GM23338 (cell line): ENCODE measurements at regions not wholly inside any gene's neighbourhood (a gene's known extent, or its start where the extent isn't known, plus 50 kb on each side); places are given as distances from the start of the nearest gene placed in this dataset.

Experiments used
- ATAC-seq: fragments of 200-7000 bp; cut with Tn5 transposase; 3 replicates; pipeline ENCODE4 v1.9.1; 2020
- DNase-seq: peaks from one replicate; pipeline ENCODE4 v3.0.0-alpha.2; 2015; ENCODE audit warnings: low spot score
- H2AFZ ChIP-seq: fragments of 200-600 bp; sonication (generic); 2 replicates; pipeline ENCODE4 v1.8.0; 2016; ENCODE audit warnings: antibody characterized with exemption, mild to moderate bottlenecking, moderate library complexity
- H3F3A ChIP-seq: fragments of 200-600 bp; sonication (generic); replicated peaks from 2 replicates; pipeline ENCODE4 v1.8.0; 2017; ENCODE audit warnings: antibody characterized with exemption, mixed run types, low read depth
- H3K27ac ChIP-seq: fragments of 200-600 bp; sonication (generic); 2 replicates; pipeline ENCODE4 v1.6.1; 2016; ENCODE audit warnings: low read depth
- H3K27me3 ChIP-seq: fragments of 200-600 bp; sonication (generic); 2 replicates; pipeline ENCODE4 v1.8.0; 2016; ENCODE audit warnings: mild to moderate bottlenecking, mixed run types, moderate library complexity; ENCODE audit not compliant: insufficient read depth
- H3K36me3 ChIP-seq: fragments of 200-600 bp; sonication (generic); 2 replicates; pipeline ENCODE4 v1.8.0; 2016; ENCODE audit warnings: mild to moderate bottlenecking; ENCODE audit not compliant: insufficient read depth
- H3K4me1 ChIP-seq: fragments of 200-600 bp; sonication (generic); 2 replicates; pipeline ENCODE4 v1.8.0; 2016; ENCODE audit warnings: mild to moderate bottlenecking, moderate library complexity; ENCODE audit not compliant: insufficient read depth
- H3K4me2 ChIP-seq: fragments of 200-600 bp; sonication (generic); 2 replicates; pipeline ENCODE4 v1.7.1; 2017; ENCODE audit warnings: mixed run types
- H3K4me3 ChIP-seq: fragments of 200-600 bp; sonication (generic); 2 replicates; pipeline ENCODE4 v1.6.1; 2016; ENCODE audit warnings: mixed run types
- H3K79me2 ChIP-seq: fragments of 200-600 bp; sonication (generic); replicated peaks from 2 replicates; pipeline ENCODE4 v1.8.0; 2017; ENCODE audit warnings: mild to moderate bottlenecking; ENCODE audit not compliant: insufficient read depth
- H3K9me2 ChIP-seq: fragments of 200-600 bp; sonication (generic); 2 replicates; pipeline ENCODE4 v1.8.0; 2017; ENCODE audit not compliant: insufficient read depth
- H4K20me1 ChIP-seq: fragments of 200-600 bp; sonication (generic); replicated peaks from 2 replicates; pipeline ENCODE4 v1.8.0; 2017; ENCODE audit warnings: mild to moderate bottlenecking; ENCODE audit not compliant: insufficient read depth
- H3K27ac Mint-ChIP-seq: 2 replicates; pipeline ENCODE4 v1.8.0; 2020; ENCODE audit warnings: inconsistent platforms, mild to moderate bottlenecking, moderate library complexity, mixed read lengths
- H3K27me3 Mint-ChIP-seq: 3 replicates; pipeline ENCODE4 v1.8.0; 2022; ENCODE audit warnings: low read depth, mild to moderate bottlenecking, moderate library complexity, mixed read lengths, inconsistent platforms; ENCODE audit not compliant: insufficient read depth, poor library complexity
- H3K36me3 Mint-ChIP-seq: 3 replicates; pipeline ENCODE4 v1.8.0; 2021; ENCODE audit warnings: low read depth, mild to moderate bottlenecking, inconsistent platforms, moderate library complexity, mixed read lengths
- H3K4me1 Mint-ChIP-seq: 3 replicates; pipeline ENCODE4 v1.8.0; 2020; ENCODE audit warnings: mild to moderate bottlenecking, inconsistent platforms, mixed read lengths
- H3K4me3 Mint-ChIP-seq: 3 replicates; pipeline ENCODE4 v1.8.0; 2021; ENCODE audit warnings: moderate library complexity, mild to moderate bottlenecking, inconsistent platforms, mixed read lengths
- H3K9me3 Mint-ChIP-seq: 3 replicates; pipeline ENCODE4 v1.8.0; 2020; ENCODE audit warnings: moderate library complexity, mild to moderate bottlenecking, inconsistent platforms, mixed read lengths
- CREB1 ChIP-seq: fragments of 250-450 bp; sonication (Bioruptor Pico); IDR thresholded peaks from 2 replicates; pipeline ENCODE4 v1.5.0; 2020; ENCODE audit warnings: low read depth, mild to moderate bottlenecking, moderate library complexity
- EZH2 ChIP-seq: fragments of 200-600 bp; sonication (generic); IDR thresholded peaks from one replicate; pipeline ENCODE4 v1.8.0; 2017; ENCODE audit warnings: antibody characterized with exemption, mild to moderate bottlenecking, low read depth; ENCODE audit not compliant: unreplicated experiment
- EZH2phosphoT487 ChIP-seq: fragments of 200-600 bp; sonication (generic); IDR thresholded peaks from one replicate; pipeline ENCODE4 v1.8.1; 2018; ENCODE audit warnings: antibody characterized with exemption; ENCODE audit not compliant: unreplicated experiment
- JUNB ChIP-seq: IDR thresholded peaks from one replicate; pipeline ENCODE4 v1.6.1; 2016; ENCODE audit warnings: antibody characterized with exemption; ENCODE audit not compliant: unreplicated experiment
- NANOG ChIP-seq: IDR thresholded peaks from 2 replicates; pipeline ENCODE4 v1.6.1; 2016; ENCODE audit warnings: antibody characterized with exemption, borderline replicate concordance
- POLR2AphosphoS5 ChIP-seq: IDR thresholded peaks from 2 replicates; pipeline ENCODE4 v1.6.1; 2016; ENCODE audit warnings: antibody characterized with exemption, low read depth
- STAT1 ChIP-seq: IDR thresholded peaks from one replicate; pipeline ENCODE4 v1.6.1; 2016; ENCODE audit warnings: antibody characterized with exemption; ENCODE audit not compliant: unreplicated experiment
- ZNF114 ChIP-seq: fragments of 250-450 bp; sonication (Bioruptor Pico); IDR thresholded peaks from 2 replicates; pipeline ENCODE4 v1.5.0; 2020; ENCODE audit warnings: mild to moderate bottlenecking, moderate library complexity
- ZNF331 ChIP-seq: fragments of 250-450 bp; sonication (Bioruptor Pico); IDR thresholded peaks from 2 replicates; pipeline ENCODE4 v1.5.0; 2020; ENCODE audit warnings: low read depth, mild to moderate bottlenecking, moderate library complexity
- TF ChIP-seq, protein P1 (sequence below): IDR thresholded peaks from one replicate; pipeline ENCODE4 v1.6.1; 2018; ENCODE audit warnings: antibody characterized with exemption; ENCODE audit not compliant: unreplicated experiment
- TF ChIP-seq, protein P2 (sequence below): fragments of 250-450 bp; sonication (Bioruptor Pico); IDR thresholded peaks from 2 replicates; pipeline ENCODE4 v1.5.0; 2020; ENCODE audit warnings: mild to moderate bottlenecking, moderate library complexity
- TF ChIP-seq, protein P3 (sequence below): IDR thresholded peaks from 2 replicates; pipeline ENCODE4 v1.6.1; 2016; ENCODE audit warnings: antibody characterized with exemption
- TF ChIP-seq, protein P4 (sequence below), 2 experiments: fragments of 200-600 bp in 1 of 2; sonication (generic) in 1 of 2; conservative IDR thresholded peaks; 2 replicates each; pipeline versions ENCODE4 v1.5.1 to v1.6.1; 2016 to 2017; ENCODE audit warnings: antibody characterized with exemption in 2 of 2, low read depth in 2 of 2, mild to moderate bottlenecking in 2 of 2, moderate library complexity in 1 of 2

DNA sequence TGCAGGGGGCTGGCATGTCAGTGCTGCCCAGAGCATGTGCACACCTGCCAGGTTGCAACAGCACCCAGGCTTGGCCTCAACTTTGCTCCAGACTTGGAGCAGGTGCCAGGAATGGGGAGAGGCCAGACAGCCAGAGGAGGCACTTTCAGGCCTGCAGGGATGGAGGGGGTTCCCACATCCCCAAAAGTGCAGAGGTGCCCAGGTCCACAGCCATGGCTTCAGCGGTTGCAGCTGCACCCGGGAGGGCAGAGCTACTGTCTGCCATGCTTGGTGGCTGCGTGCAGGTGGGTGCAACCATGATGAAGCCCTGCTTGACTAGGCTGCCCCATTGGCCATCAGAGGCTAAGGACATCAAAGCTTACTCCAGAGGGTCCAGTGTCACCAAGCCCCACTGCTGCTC, 196.8 kb upstream of the VRK2 start:
- Histone ChIP-seq H4K20me1 (no peaks in the 10 kb centered on the region), H3K4me2 (no peak overlapping the region), H3K9me2 (no peaks in the 10 kb centered on the region), H2AFZ (no peak overlapping the region), H3K4me3 (no peak overlapping the region), H3F3A (no peaks in the 10 kb centered on the region), H3K4me1 (no peaks in the 10 kb centered on the region), H3K27ac (no peak overlapping the region), H3K36me3 (no peaks in the 10 kb centered on the region), H3K79me2 (no peaks in the 10 kb centered on the region), H3K27me3 (no peaks in the 10 kb centered on the region)
- DNase-seq: no peak
- Mint-ChIP-seq H3K27ac (no peak overlapping the region), H3K27me3 (peaks cover 6% of the 10 kb centered on the region), H3K36me3 (peaks cover 4% of the 10 kb centered on the region; the same call in 1 of the 3 replicates), H3K4me3 (no peak overlapping the region), H3K9me3 (no peaks in the 10 kb centered on the region; the same call in 1 of the 3 replicates), H3K4me1 (no peaks in the 10 kb centered on the region)
- ATAC-seq: no peak
- TF ChIP-seq, protein P1, sequence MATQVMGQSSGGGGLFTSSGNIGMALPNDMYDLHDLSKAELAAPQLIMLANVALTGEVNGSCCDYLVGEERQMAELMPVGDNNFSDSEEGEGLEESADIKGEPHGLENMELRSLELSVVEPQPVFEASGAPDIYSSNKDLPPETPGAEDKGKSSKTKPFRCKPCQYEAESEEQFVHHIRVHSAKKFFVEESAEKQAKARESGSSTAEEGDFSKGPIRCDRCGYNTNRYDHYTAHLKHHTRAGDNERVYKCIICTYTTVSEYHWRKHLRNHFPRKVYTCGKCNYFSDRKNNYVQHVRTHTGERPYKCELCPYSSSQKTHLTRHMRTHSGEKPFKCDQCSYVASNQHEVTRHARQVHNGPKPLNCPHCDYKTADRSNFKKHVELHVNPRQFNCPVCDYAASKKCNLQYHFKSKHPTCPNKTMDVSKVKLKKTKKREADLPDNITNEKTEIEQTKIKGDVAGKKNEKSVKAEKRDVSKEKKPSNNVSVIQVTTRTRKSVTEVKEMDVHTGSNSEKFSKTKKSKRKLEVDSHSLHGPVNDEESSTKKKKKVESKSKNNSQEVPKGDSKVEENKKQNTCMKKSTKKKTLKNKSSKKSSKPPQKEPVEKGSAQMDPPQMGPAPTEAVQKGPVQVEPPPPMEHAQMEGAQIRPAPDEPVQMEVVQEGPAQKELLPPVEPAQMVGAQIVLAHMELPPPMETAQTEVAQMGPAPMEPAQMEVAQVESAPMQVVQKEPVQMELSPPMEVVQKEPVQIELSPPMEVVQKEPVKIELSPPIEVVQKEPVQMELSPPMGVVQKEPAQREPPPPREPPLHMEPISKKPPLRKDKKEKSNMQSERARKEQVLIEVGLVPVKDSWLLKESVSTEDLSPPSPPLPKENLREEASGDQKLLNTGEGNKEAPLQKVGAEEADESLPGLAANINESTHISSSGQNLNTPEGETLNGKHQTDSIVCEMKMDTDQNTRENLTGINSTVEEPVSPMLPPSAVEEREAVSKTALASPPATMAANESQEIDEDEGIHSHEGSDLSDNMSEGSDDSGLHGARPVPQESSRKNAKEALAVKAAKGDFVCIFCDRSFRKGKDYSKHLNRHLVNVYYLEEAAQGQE: no peak
- TF ChIP-seq JUNB (no peak), POLR2AphosphoS5 (no peak), CREB1 (CRISPR knock-in tag) (no peak), EZH2 (no peak), ZNF331 (CRISPR knock-in tag) (no peak), STAT1 (no peak), ZNF114 (CRISPR knock-in tag) (no peak), NANOG (no peak), EZH2phosphoT487 (no peak)
- TF ChIP-seq, protein P2, sequence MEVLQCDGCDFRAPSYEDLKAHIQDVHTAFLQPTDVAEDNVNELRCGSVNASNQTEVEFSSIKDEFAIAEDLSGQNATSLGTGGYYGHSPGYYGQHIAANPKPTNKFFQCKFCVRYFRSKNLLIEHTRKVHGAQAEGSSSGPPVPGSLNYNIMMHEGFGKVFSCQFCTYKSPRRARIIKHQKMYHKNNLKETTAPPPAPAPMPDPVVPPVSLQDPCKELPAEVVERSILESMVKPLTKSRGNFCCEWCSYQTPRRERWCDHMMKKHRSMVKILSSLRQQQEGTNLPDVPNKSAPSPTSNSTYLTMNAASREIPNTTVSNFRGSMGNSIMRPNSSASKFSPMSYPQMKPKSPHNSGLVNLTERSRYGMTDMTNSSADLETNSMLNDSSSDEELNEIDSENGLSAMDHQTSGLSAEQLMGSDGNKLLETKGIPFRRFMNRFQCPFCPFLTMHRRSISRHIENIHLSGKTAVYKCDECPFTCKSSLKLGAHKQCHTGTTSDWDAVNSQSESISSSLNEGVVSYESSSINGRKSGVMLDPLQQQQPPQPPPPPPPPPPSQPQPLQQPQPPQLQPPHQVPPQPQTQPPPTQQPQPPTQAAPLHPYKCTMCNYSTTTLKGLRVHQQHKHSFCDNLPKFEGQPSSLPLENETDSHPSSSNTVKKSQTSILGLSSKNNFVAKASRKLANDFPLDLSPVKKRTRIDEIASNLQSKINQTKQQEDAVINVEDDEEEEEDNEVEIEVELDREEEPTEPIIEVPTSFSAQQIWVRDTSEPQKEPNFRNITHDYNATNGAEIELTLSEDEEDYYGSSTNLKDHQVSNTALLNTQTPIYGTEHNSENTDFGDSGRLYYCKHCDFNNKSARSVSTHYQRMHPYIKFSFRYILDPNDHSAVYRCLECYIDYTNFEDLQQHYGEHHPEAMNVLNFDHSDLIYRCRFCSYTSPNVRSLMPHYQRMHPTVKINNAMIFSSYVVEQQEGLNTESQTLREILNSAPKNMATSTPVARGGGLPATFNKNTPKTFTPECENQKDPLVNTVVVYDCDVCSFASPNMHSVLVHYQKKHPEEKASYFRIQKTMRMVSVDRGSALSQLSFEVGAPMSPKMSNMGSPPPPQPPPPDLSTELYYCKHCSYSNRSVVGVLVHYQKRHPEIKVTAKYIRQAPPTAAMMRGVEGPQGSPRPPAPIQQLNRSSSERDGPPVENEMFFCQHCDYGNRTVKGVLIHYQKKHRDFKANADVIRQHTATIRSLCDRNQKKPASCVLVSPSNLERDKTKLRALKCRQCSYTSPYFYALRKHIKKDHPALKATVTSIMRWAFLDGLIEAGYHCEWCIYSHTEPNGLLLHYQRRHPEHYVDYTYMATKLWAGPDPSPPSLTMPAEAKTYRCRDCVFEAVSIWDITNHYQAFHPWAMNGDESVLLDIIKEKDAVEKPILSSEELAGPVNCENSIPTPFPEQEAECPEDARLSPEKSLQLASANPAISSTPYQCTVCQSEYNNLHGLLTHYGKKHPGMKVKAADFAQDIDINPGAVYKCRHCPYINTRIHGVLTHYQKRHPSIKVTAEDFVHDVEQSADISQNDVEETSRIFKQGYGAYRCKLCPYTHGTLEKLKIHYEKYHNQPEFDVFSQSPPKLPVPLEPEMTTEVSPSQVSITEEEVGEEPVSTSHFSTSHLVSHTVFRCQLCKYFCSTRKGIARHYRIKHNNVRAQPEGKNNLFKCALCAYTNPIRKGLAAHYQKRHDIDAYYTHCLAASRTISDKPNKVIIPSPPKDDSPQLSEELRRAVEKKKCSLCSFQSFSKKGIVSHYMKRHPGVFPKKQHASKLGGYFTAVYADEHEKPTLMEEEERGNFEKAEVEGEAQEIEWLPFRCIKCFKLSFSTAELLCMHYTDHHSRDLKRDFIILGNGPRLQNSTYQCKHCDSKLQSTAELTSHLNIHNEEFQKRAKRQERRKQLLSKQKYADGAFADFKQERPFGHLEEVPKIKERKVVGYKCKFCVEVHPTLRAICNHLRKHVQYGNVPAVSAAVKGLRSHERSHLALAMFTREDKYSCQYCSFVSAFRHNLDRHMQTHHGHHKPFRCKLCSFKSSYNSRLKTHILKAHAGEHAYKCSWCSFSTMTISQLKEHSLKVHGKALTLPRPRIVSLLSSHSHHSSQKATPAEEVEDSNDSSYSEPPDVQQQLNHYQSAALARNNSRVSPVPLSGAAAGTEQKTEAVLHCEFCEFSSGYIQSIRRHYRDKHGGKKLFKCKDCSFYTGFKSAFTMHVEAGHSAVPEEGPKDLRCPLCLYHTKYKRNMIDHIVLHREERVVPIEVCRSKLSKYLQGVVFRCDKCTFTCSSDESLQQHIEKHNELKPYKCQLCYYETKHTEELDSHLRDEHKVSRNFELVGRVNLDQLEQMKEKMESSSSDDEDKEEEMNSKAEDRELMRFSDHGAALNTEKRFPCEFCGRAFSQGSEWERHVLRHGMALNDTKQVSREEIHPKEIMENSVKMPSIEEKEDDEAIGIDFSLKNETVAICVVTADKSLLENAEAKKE: no peak
- TF ChIP-seq, protein P3, sequence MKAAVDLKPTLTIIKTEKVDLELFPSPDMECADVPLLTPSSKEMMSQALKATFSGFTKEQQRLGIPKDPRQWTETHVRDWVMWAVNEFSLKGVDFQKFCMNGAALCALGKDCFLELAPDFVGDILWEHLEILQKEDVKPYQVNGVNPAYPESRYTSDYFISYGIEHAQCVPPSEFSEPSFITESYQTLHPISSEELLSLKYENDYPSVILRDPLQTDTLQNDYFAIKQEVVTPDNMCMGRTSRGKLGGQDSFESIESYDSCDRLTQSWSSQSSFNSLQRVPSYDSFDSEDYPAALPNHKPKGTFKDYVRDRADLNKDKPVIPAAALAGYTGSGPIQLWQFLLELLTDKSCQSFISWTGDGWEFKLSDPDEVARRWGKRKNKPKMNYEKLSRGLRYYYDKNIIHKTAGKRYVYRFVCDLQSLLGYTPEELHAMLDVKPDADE: no peak
- TF ChIP-seq, protein P4, sequence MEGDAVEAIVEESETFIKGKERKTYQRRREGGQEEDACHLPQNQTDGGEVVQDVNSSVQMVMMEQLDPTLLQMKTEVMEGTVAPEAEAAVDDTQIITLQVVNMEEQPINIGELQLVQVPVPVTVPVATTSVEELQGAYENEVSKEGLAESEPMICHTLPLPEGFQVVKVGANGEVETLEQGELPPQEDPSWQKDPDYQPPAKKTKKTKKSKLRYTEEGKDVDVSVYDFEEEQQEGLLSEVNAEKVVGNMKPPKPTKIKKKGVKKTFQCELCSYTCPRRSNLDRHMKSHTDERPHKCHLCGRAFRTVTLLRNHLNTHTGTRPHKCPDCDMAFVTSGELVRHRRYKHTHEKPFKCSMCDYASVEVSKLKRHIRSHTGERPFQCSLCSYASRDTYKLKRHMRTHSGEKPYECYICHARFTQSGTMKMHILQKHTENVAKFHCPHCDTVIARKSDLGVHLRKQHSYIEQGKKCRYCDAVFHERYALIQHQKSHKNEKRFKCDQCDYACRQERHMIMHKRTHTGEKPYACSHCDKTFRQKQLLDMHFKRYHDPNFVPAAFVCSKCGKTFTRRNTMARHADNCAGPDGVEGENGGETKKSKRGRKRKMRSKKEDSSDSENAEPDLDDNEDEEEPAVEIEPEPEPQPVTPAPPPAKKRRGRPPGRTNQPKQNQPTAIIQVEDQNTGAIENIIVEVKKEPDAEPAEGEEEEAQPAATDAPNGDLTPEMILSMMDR (conservative IDR thresholded peaks at IDR 0.05; ENCODE audit: low read depth in 2 of 2): no peak
